ENCODE measurements at regions not wholly inside any gene's neighbourhood (a gene's known extent, or its start where the extent isn't known, plus 50 kb on each side); places are given as distances from the start of the nearest gene placed in this dataset.

GRCh38 chr11:31863170-31863832 lies 52.2 kb upstream of the PAX6 start:
- no peak for TF ChIP-seq CTCF (IDR thresholded peaks at IDR 0.05; ENCODE audit: borderline replicate concordance, extremely low read depth, insufficient read depth)
- Histone ChIP-seq H3K4me1 (ENCODE audit: control insufficient read depth in 2 of 3, insufficient read depth in 2 of 3, low read depth in 1 of 3, low read length in 3 of 3) (no peaks in the 10 kb centered on the region), H3K27me3 (ENCODE audit: control insufficient read depth, insufficient read depth, low read length) (no peaks in the 10 kb centered on the region), H3K27ac (ENCODE audit: low read depth in 2 of 2, low read length in 2 of 2) (no peak overlapping the region), H3K36me3 (ENCODE audit: control insufficient read depth in 2 of 3, insufficient read depth in 3 of 3, low read length in 3 of 3) (no peaks in the 10 kb centered on the region), H3K4me3 (ENCODE audit: low read length in 3 of 3) (no peak overlapping the region), H3K9ac (ENCODE audit: low read length in 3 of 3) (no peak overlapping the region), H3K9me3 (ENCODE audit: control insufficient read depth in 2 of 3, insufficient read depth in 1 of 3, low read length in 3 of 3) (no peaks in the 10 kb centered on the region)
- DNase-seq, result no peak
- intact Hi-C loops (cut with DNase I), result no loop called here
- no peak for FAIRE-seq

- H3K9ac ChIP-seq (ENCODE audit: low read length in 3 of 3), result no peak overlapping the region
- no peak for TF ChIP-seq CTCF (IDR thresholded peaks at IDR 0.05; ENCODE audit: borderline replicate concordance, extremely low read depth, insufficient read depth)
- FAIRE-seq (no peak), DNase-seq (no peak)
- no peaks in the 10 kb centered on the region for H3K9me3 ChIP-seq (ENCODE audit: control insufficient read depth in 2 of 3, insufficient read depth in 1 of 3, low read length in 3 of 3)
- H3K27me3 ChIP-seq (ENCODE audit: control insufficient read depth, insufficient read depth, low read length), result no peaks in the 10 kb centered on the region
- no peaks in the 10 kb centered on the region for H3K4me1 ChIP-seq (ENCODE audit: control insufficient read depth in 2 of 3, insufficient read depth in 2 of 3, low read depth in 1 of 3, low read length in 3 of 3)
- no peak overlapping the region for H3K27ac ChIP-seq (ENCODE audit: low read depth in 2 of 2, low read length in 2 of 2)
- no peaks in the 10 kb centered on the region for H3K36me3 ChIP-seq (ENCODE audit: control insufficient read depth in 2 of 3, insufficient read depth in 3 of 3, low read length in 3 of 3)
- intact Hi-C loops (cut with DNase I), result no loop called here
- no peak overlapping the region for H3K4me3 ChIP-seq (ENCODE audit: low read length in 3 of 3)
These were observed 49.9 kb upstream of the PAX6 start for GRCh38 chr11:31861011-31861410.
